DOHH2 (cell line): ENCODE measurements at regions not wholly inside any gene's neighbourhood (a gene's known extent, or its start where the extent isn't known, plus 50 kb on each side); places are given as distances from the start of the nearest gene placed in this dataset.

Experiments
- H3F3A ChIP-seq: fragments of 200-600 bp; sonication (generic), shearing (Covaris generic); 2 replicates; pipeline ENCODE4 v1.6.0; 2016; ENCODE audit warnings: antibody characterized with exemption, mild to moderate bottlenecking; ENCODE audit not compliant: control insufficient read depth, insufficient read depth
- H3K27ac ChIP-seq: fragments of 200-600 bp; sonication (generic); 2 replicates; pipeline ENCODE4 v1.5.1; 2014; ENCODE audit warnings: low read depth, mild to moderate bottlenecking, low read length, moderate library complexity
- H3K27me3 ChIP-seq: fragments of 200-600 bp; sonication (generic); 2 replicates; pipeline ENCODE4 v1.6.1; 2014; ENCODE audit warnings: mild to moderate bottlenecking, low read length, mixed read lengths; ENCODE audit not compliant: control insufficient read depth
- H3K36me3 ChIP-seq: fragments of 200-600 bp; sonication (generic); 2 replicates; pipeline ENCODE4 v1.6.1; 2014; ENCODE audit warnings: mild to moderate bottlenecking, low read length, moderate library complexity, mixed read lengths; ENCODE audit not compliant: control insufficient read depth
- H3K4me1 ChIP-seq: fragments of 200-600 bp; sonication (generic); 2 replicates; pipeline ENCODE4 v1.6.1; 2014; ENCODE audit warnings: mild to moderate bottlenecking, low read length, mixed read lengths; ENCODE audit not compliant: control insufficient read depth
- H3K4me2 ChIP-seq: fragments of 200-600 bp; sonication (generic); 2 replicates; pipeline ENCODE4 v1.6.0; 2014; ENCODE audit warnings: mild to moderate bottlenecking, low read length, moderate library complexity
- H3K4me3 ChIP-seq: fragments of 200-600 bp; sonication (generic); 2 replicates; pipeline ENCODE4 v1.5.1; 2014; ENCODE audit warnings: mild to moderate bottlenecking, low read length, mixed read lengths
- H3K79me2 ChIP-seq: fragments of 200-600 bp; sonication (generic); 2 replicates; pipeline ENCODE4 v1.6.1; 2014; ENCODE audit warnings: mild to moderate bottlenecking, low read length, mixed read lengths; ENCODE audit not compliant: control insufficient read depth
- H3K9me2 ChIP-seq: fragments of 200-600 bp; sonication (generic); replicated peaks from 2 replicates; pipeline ENCODE4 v1.6.1; 2014; ENCODE audit warnings: mild to moderate bottlenecking, low read length, mixed read lengths; ENCODE audit not compliant: control insufficient read depth
- H3K9me3 ChIP-seq: fragments of 200-600 bp; sonication (generic); 2 replicates; pipeline ENCODE4 v1.6.1; 2014; ENCODE audit warnings: antibody characterized with exemption, low read length, mixed read lengths; ENCODE audit not compliant: control insufficient read depth, insufficient read depth
- H4K20me1 ChIP-seq: fragments of 200-600 bp; sonication (generic); 2 replicates; pipeline ENCODE4 v1.6.0; 2014; ENCODE audit warnings: low read depth, mild to moderate bottlenecking, antibody characterized with exemption, low read length, moderate library complexity; ENCODE audit not compliant: control insufficient read depth, insufficient read depth
- CTCF ChIP-seq: fragments of 200-600 bp; sonication (generic); IDR thresholded peaks from one replicate; pipeline ENCODE4 v1.5.1; 2014; ENCODE audit warnings: antibody characterized with exemption, mild to moderate bottlenecking, low read depth, low read length; ENCODE audit not compliant: poor library complexity, severe bottlenecking
- EZH2phosphoT487 ChIP-seq: fragments of 200-600 bp; sonication (generic); IDR thresholded peaks from 2 replicates; pipeline ENCODE4 v1.6.1; 2017; ENCODE audit warnings: borderline replicate concordance, mild to moderate bottlenecking, antibody characterized with exemption, low read length, moderate library complexity, mixed read lengths

DNA sequence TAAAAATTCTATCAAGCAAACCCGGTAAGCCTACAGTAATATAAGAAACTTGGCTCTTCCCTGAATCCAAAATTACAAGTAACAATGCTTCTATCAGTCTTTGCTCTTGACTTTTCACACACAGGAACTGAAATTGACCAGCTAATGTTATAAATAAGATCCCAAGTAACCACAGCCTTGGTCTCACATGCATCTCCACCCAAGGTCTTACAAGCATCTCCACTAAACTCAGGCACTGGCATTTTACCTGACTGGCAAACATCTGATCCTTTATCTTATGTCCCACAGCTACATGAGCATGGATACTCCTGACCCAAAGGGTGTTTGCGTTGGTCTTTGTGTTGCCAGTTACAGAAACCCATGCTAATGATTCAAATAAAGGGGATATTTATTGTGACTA is 302.3 kb upstream of the EPHA4 start:
- Histone ChIP-seq H3K9me3 (no peaks in the 10 kb centered on the region), H3K9me2 (no peaks in the 10 kb centered on the region), H3K79me2 (no peaks in the 10 kb centered on the region), H3K27ac (no peak overlapping the region), H4K20me1 (no peaks in the 10 kb centered on the region), H3K27me3 (no peaks in the 10 kb centered on the region), H3K4me3 (no peak overlapping the region), H3F3A (no peaks in the 10 kb centered on the region), H3K4me1 (no peaks in the 10 kb centered on the region), H3K4me2 (no peak overlapping the region), H3K36me3 (no peaks in the 10 kb centered on the region)
- TF ChIP-seq CTCF (no peak), EZH2phosphoT487 (no peak)

- no peaks in the 10 kb centered on the region for H4K20me1 ChIP-seq
- H3F3A ChIP-seq, result no peaks in the 10 kb centered on the region
- H3K9me2 ChIP-seq, result no peaks in the 10 kb centered on the region
- H3K4me3 ChIP-seq, result no peak overlapping the region
- no peaks in the 10 kb centered on the region for H3K79me2 ChIP-seq
- no peaks in the 10 kb centered on the region; the same call in 1 of the 2 replicates for H3K9me3 ChIP-seq
- H3K27me3 ChIP-seq, result no peaks in the 10 kb centered on the region
- no peak overlapping the region for H3K27ac ChIP-seq
- H3K36me3 ChIP-seq, result no peaks in the 10 kb centered on the region
- TF ChIP-seq CTCF (no peak), EZH2phosphoT487 (no peak)
- no peak overlapping the region for H3K4me2 ChIP-seq
- H3K4me1 ChIP-seq, result no peaks in the 10 kb centered on the region
These were observed 285.6 kb upstream of the EPHA4 start for GRCh38 chr2:221857719-221858118.

- Histone ChIP-seq H3K36me3 (no peaks in the 10 kb centered on the region), H3K4me3 (no peak overlapping the region), H3K79me2 (no peaks in the 10 kb centered on the region), H4K20me1 (no peaks in the 10 kb centered on the region), H3K9me2 (no peaks in the 10 kb centered on the region), H3K4me1 (no peaks in the 10 kb centered on the region), H3K27me3 (no peaks in the 10 kb centered on the region), H3K4me2 (no peak overlapping the region), H3K9me3 (no peaks in the 10 kb centered on the region; the same call in 1 of the 2 replicates), H3K27ac (no peak overlapping the region), H3F3A (no peaks in the 10 kb centered on the region)
- TF ChIP-seq EZH2phosphoT487, result no peak
These were observed 281.2 kb upstream of the EPHA4 start for GRCh38 chr2:221853297-221853696.

GRCh38 chr2:221851531-221852045 is 279.5 kb upstream of the EPHA4 start:
- H3K27ac ChIP-seq, result no peak overlapping the region
- H3K9me3 ChIP-seq, result no peaks in the 10 kb centered on the region; the same call in 1 of the 2 replicates
- no peak for TF ChIP-seq EZH2phosphoT487
- no peak for TF ChIP-seq CTCF
- no peaks in the 10 kb centered on the region for H3K27me3 ChIP-seq
- H3K4me3 ChIP-seq, result no peak overlapping the region
- no peaks in the 10 kb centered on the region for H3K79me2 ChIP-seq
- H3K9me2 ChIP-seq, result no peaks in the 10 kb centered on the region
- H3K4me2 ChIP-seq, result no peak overlapping the region
- H4K20me1 ChIP-seq, result no peaks in the 10 kb centered on the region
- no peaks in the 10 kb centered on the region for H3F3A ChIP-seq
- no peaks in the 10 kb centered on the region for H3K4me1 ChIP-seq
- no peaks in the 10 kb centered on the region for H3K36me3 ChIP-seq
